CD4-positive, alpha-beta T cell (primary cell): ENCODE measurements at regions not wholly inside any gene's neighbourhood (a gene's known extent, or its start where the extent isn't known, plus 50 kb on each side); places are given as distances from the start of the nearest gene placed in this dataset.
A peak's percentile ranks its signal among the peaks of the same experiment; 100 is the strongest.

Experiments used
- ATAC-seq: fragments of 200-7000 bp; cut with Tn5 transposase; one replicate; pipeline ENCODE4 v1.10.0; 2022; ENCODE audit warnings: mild to moderate bottlenecking; ENCODE audit not compliant: poor library complexity
- CTCF ChIA-PET: fragments of 350-600 bp; sonication (Branson Sonifier 250); formaldehyde crosslinking; loops from one replicate; lab custom pipeline; 2021; ENCODE audit warnings: antibody characterized with exemption, inconsistent platforms; lab: Charles Lee
- POLR2A ChIA-PET: fragments of 350-600 bp; sonication (Branson Sonifier 250); formaldehyde crosslinking; loops from one replicate; lab custom pipeline; 2021; ENCODE audit warnings: antibody characterized with exemption, inconsistent platforms; lab: Charles Lee
- DNase-seq, 14 experiments: peaks; one replicate each; pipeline ENCODE4 v3.0.0-alpha.2; 2013 to 2020; ENCODE audit warnings: mixed read lengths in 2 of 14
- H3K27ac ChIP-seq, 2 donors: one replicate each; pipeline versions ENCODE4 v1.5.1 to v1.7.0; 2013; ENCODE audit warnings: low read length in 2 of 2, low read depth in 1 of 2, mild to moderate bottlenecking in 1 of 2
- H3K27me3 ChIP-seq, 2 experiments: 1 replicate in 1 of 2; 2 replicates in 1 of 2; pipeline versions ENCODE4 v1.6.1 to v1.7.0; 2013; ENCODE audit warnings: low read length in 2 of 2, control low read depth in 1 of 2, mild to moderate bottlenecking in 1 of 2, moderate library complexity in 1 of 2; ENCODE audit not compliant: insufficient read depth in 2 of 2, control insufficient read depth in 1 of 2
- H3K36me3 ChIP-seq: one replicate; pipeline ENCODE4 v1.6.1; 2013; ENCODE audit warnings: low read length, control low read depth; ENCODE audit not compliant: insufficient read depth
- H3K4me1 ChIP-seq: one replicate; pipeline ENCODE4 v1.6.1; 2013; ENCODE audit warnings: low read length, control low read depth; ENCODE audit not compliant: insufficient read depth
- H3K4me3 ChIP-seq: one replicate; pipeline ENCODE4 v1.5.1; 2013; ENCODE audit warnings: mild to moderate bottlenecking, low read length, moderate library complexity
- H3K9me3 ChIP-seq, 2 experiments: 1 replicate in 1 of 2; 2 replicates in 1 of 2; pipeline versions ENCODE4 v1.6.1 to v1.7.0; 2013; ENCODE audit warnings: low read length in 2 of 2, mild to moderate bottlenecking in 2 of 2, control low read depth in 1 of 2, moderate library complexity in 1 of 2; ENCODE audit not compliant: control insufficient read depth in 1 of 2, insufficient read depth in 1 of 2
- H3K27ac Mint-ChIP-seq: one replicate; pipeline ENCODE4 v1.8.0; 2020; ENCODE audit warnings: mixed read lengths
- H3K27me3 Mint-ChIP-seq: one replicate; pipeline ENCODE4 v1.8.0; 2021; ENCODE audit warnings: mixed read lengths
- H3K36me3 Mint-ChIP-seq: one replicate; pipeline ENCODE4 v1.8.0; 2021; ENCODE audit warnings: low read depth, mixed read lengths
- H3K4me1 Mint-ChIP-seq: one replicate; pipeline ENCODE4 v1.8.0; 2021; ENCODE audit warnings: low read depth, mixed read lengths
- H3K4me3 Mint-ChIP-seq: one replicate; pipeline ENCODE4 v1.8.0; 2020; ENCODE audit warnings: mild to moderate bottlenecking, mixed read lengths
- H3K9me3 Mint-ChIP-seq: one replicate; pipeline ENCODE4 v1.8.0; 2020; ENCODE audit warnings: mixed read lengths
- CTCF ChIP-seq: fragments of 200-600 bp; IDR thresholded peaks from one replicate; pipeline ENCODE4 v1.8.0; 2022; ENCODE audit warnings: antibody characterized with exemption, mild to moderate bottlenecking
- intact Hi-C, 2 experiments: fragments of 100-400 bp; cut with DNase I in 1 of 2; cut with micrococcal nuclease in 1 of 2; formaldehyde crosslinking; loops; one replicate each; pipeline versions ENCODE4 v1.15.1 to v1.9.0; 2023 to 2025; cut with DNase I, micrococcal nuclease

DNA sequence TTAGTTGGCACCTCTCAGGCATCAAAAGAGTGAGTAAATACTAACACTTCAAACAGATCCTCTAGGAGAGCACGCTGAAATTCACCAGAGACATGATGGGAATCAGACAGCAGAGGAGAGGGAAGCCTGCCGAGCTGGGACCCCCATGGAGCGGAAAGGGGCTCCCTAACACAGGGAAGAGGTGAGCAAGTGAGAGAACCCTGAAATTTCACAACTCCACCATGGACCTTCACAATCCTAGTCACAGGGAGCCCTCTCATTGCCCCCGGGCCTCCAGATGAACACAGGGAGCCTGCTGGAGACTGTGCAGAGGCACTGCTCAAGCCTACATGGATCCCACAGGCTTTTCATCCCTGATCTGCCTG lies 59.2 kb upstream of the ANTXRL start:
- Mint-ChIP-seq H3K9me3 (peaks cover 3% of the 10 kb centered on the region), H3K4me1 (peaks cover 42% of the 10 kb centered on the region), H3K4me3 (no peak overlapping the region), H3K27ac (no peak overlapping the region), H3K36me3 (peaks cover 96% of the 10 kb centered on the region), H3K27me3 (no peaks in the 10 kb centered on the region)
- no peak for TF ChIP-seq CTCF
- Histone ChIP-seq H3K27ac (no peak overlapping the region), H3K4me3 (no peak overlapping the region), H3K36me3 (peaks cover 57% of the 10 kb centered on the region), H3K4me1 (peaks cover 6% of the 10 kb centered on the region), H3K27me3 (no peaks in the 10 kb centered on the region), H3K9me3 (peaks cover 4 to 11% of the 10 kb centered on the region in 2 experiments)
- ChIA-PET CTCF (no interaction called here), POLR2A (interaction anchor here (1.1 kb wide), 1 partner anchor 15 kb away, joined by 4 read pairs; no protein-coding TSS in a partner anchor)
- DNase-seq (no peak), ATAC-seq (no peak)
- intact Hi-C loops: loop anchor here in 1 of 2 experiments (5.0 kb wide), 1 partner anchor 95 kb away; no protein-coding TSS in a partner anchor

DNA sequence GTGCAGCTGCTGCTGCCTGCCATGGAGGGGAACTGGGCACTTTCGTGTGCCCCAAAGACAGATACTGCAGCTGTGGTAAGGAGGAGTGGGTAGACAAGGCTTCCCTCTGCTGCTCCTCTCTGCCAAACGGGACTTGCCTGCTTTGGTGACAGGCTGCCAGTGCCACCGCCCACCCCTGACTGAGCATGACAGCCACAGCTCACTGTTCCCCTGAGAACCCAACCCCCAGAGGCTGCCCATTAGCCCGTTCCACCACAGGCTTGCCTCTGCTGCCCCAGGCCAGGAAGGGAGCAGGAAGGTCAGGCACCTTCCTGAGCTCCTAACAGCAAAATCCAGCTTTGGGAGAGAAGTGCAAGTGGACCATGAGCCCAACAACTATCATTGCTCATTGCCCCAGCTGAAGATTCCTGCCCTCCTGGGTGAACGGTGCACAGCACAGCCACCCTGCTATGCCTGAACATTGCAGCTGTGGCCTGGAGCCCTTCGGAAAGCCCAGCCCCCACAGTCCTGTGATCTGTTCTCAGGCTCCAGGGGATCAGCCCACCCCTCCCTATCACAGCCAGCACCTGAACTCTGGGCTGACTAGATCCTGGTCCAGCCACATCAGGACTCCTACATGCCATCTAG lies 58.7 kb upstream of the ANTXRL start:
- no peak overlapping the region for H3K4me3 ChIP-seq
- peaks cover 6% of the 10 kb centered on the region for H3K4me1 ChIP-seq
- H3K9me3 ChIP-seq: peaks cover 4 to 11% of the 10 kb centered on the region in 2 experiments
- H3K27me3 ChIP-seq: no peaks in the 10 kb centered on the region
- ChIA-PET CTCF (no interaction called here), POLR2A (no interaction called here)
- no peak overlapping the region for H3K27ac ChIP-seq
- H3K27ac Mint-ChIP-seq: no peak overlapping the region
- H3K9me3 Mint-ChIP-seq: peaks cover 3% of the 10 kb centered on the region
- intact Hi-C loops: loop anchor here (1.0 to 5.0 kb wide), 2 partner anchors 94 to 97 kb away; no protein-coding TSS in a partner anchor
- peaks cover 96% of the 10 kb centered on the region for H3K36me3 Mint-ChIP-seq
- H3K36me3 ChIP-seq: peaks cover 59% of the 10 kb centered on the region
- H3K4me3 Mint-ChIP-seq: no peak overlapping the region
- no peak for TF ChIP-seq CTCF
- peaks cover 37% of the 10 kb centered on the region for H3K4me1 Mint-ChIP-seq
- DNase-seq: peak in 2 of 14 experiments; percentile 0 to 27
- no peaks in the 10 kb centered on the region for H3K27me3 Mint-ChIP-seq
- ATAC-seq: no peak

- POLR2A ChIA-PET: no interaction called here
- peaks cover 4 to 11% of the 10 kb centered on the region in 2 experiments for H3K9me3 ChIP-seq
- CTCF ChIA-PET: interaction anchor here (1.2 kb wide), 1 partner anchor 137 kb away, joined by 3 read pairs; no protein-coding TSS in a partner anchor
- H3K4me3 ChIP-seq: no peak overlapping the region
- Mint-ChIP-seq H3K36me3 (peaks cover 96% of the 10 kb centered on the region), H3K27me3 (no peaks in the 10 kb centered on the region), H3K27ac (no peak overlapping the region), H3K4me3 (no peak overlapping the region), H3K4me1 (peaks cover 41% of the 10 kb centered on the region), H3K9me3 (peaks cover 3% of the 10 kb centered on the region)
- ATAC-seq (peak; percentile 89), DNase-seq (peak; percentile 31 to 68 (median 48))
- peaks cover 6% of the 10 kb centered on the region for H3K4me1 ChIP-seq
- TF ChIP-seq CTCF: peak; percentile 56
- H3K36me3 ChIP-seq: peaks cover 58% of the 10 kb centered on the region
- intact Hi-C loops: loop anchor here (1.0 to 5.0 kb wide), 2 partner anchors 94 to 97 kb away; no protein-coding TSS in a partner anchor
- no peaks in the 10 kb centered on the region for H3K27me3 ChIP-seq
- no peak overlapping the region for H3K27ac ChIP-seq
Measured at GRCh38 chr10:46228563-46229071, 58.2 kb upstream of the ANTXRL start.
